Small intestine (tissue), 7 donors: ENCODE measurements at regions not wholly inside any gene's neighbourhood (a gene's known extent, or its start where the extent isn't known, plus 50 kb on each side); places are given as distances from the start of the nearest gene placed in this dataset.

Source experiments
- DNase-seq, 2 donors: peaks; one replicate each; pipeline versions ENCODE4 v3.0.0 to v3.0.0-alpha.2; 2013
- FAIRE-seq: peaks from 2 replicates; lab custom pipeline; 2012; peaks lifted over from hg19 to GRCh38; lab: Jason Lieb, UNC
- H3K27ac ChIP-seq, 3 donors: one replicate each; pipeline ENCODE4 v1.5.1; 2013; ENCODE audit warnings: low read length in 2 of 3, mild to moderate bottlenecking in 2 of 3, control low read depth in 1 of 3, inconsistent platforms in 1 of 3, low read depth in 1 of 3, moderate library complexity in 1 of 3
- H3K27me3 ChIP-seq, 3 donors: one replicate each; pipeline ENCODE4 v1.6.1; 2013; ENCODE audit warnings: low read length in 3 of 3, inconsistent platforms in 1 of 3; ENCODE audit not compliant: control insufficient read depth in 3 of 3, insufficient read depth in 3 of 3
- H3K36me3 ChIP-seq, 3 donors: one replicate each; pipeline ENCODE4 v1.6.1; 2013; ENCODE audit warnings: low read length in 3 of 3, inconsistent platforms in 1 of 3, low read depth in 1 of 3, mild to moderate bottlenecking in 1 of 3, moderate library complexity in 1 of 3; ENCODE audit not compliant: control insufficient read depth in 3 of 3, insufficient read depth in 2 of 3
- H3K4me1 ChIP-seq, 3 donors: one replicate each; pipeline ENCODE4 v1.6.1; 2013; ENCODE audit warnings: low read length in 2 of 3, inconsistent platforms in 1 of 3, low read depth in 1 of 3, mild to moderate bottlenecking in 1 of 3, moderate library complexity in 1 of 3; ENCODE audit not compliant: control insufficient read depth in 3 of 3, insufficient read depth in 2 of 3
- H3K4me3 ChIP-seq, 3 donors: one replicate each; pipeline ENCODE4 v1.5.1; 2013; ENCODE audit warnings: low read length in 3 of 3, control low read depth in 1 of 3, inconsistent platforms in 1 of 3, low read depth in 1 of 3, mild to moderate bottlenecking in 1 of 3, moderate library complexity in 1 of 3
- H3K9me3 ChIP-seq, 2 donors: one replicate each; pipeline ENCODE4 v1.6.1; 2013; ENCODE audit warnings: low read depth in 1 of 2, low read length in 1 of 2; ENCODE audit not compliant: control insufficient read depth in 2 of 2, insufficient read depth in 1 of 2
- WGBS, 3 donors: extraction: QIAGEN DNeasy Blood & Tissue Kit; methylation state at CpG; one replicate each; pipeline ENCODE4 v1.1.7; 2013; 5-methylcytosine and 5-hydroxymethylcytosine counted together
- donor health status: healthy with polysubstance abuse.
- donor health status: control.
- donor health status: control.
- donor health status: Bipolar disorder and iron deficiency.
- donor health status: healthy.

DNA sequence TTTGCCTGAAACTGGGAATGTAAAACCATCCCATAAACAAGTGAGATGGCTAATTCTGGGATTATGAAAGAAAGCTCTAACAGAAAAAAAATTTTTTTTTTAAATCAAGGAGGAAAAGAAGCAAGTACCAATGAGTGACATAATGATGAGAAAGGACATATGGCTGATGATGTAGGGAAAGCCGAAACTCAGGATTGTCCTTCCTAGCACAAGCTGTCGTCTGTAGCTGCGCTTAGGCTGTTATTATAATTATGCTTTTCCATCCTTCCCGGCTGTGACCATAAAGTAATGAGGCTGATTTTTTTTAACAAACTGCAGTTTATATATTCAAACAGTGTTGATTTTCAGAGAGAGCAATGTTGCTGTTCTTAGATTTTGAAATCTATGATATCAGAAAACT lies 209.8 kb upstream of the NOCT start:
- H3K4me1 ChIP-seq = no peaks in the 10 kb centered on the region
- no peak for FAIRE-seq
- no peak for DNase-seq
- H3K9me3 ChIP-seq = no peaks in the 10 kb centered on the region
- H3K4me3 ChIP-seq = no peak overlapping the region
- peaks cover 0 to 2% (median 0%) of the 10 kb centered on the region in 3 donors for H3K27me3 ChIP-seq
- 70 to 76% (median 71%) methylated on average over 4 of the region's 4 CpGs for WGBS, 3 donors
- H3K36me3 ChIP-seq = no peaks in the 10 kb centered on the region
- no peak overlapping the region for H3K27ac ChIP-seq

DNA sequence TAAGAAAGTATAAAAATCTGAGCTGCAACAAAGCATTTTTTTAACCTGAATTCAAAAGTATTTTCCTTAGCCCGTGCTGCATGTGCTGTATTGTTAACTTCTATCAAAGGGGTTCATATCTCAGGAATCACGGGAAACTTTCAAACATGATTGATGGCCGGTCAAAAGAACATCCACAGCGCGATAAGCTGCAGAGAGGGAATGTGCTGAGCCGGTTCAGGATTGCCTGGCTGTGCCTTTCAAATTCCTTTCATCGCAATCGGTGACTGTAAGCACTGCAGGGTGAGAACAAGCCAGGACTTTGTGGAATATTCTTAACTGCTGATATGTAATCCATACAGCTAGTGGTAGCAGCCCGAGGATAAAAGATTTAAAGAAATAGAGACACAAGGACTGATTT lies 210.9 kb upstream of the NOCT start:
- H3K27ac ChIP-seq = no peak overlapping the region
- no peaks in the 10 kb centered on the region for H3K9me3 ChIP-seq
- no peak overlapping the region for H3K4me3 ChIP-seq
- no peaks in the 10 kb centered on the region for H3K4me1 ChIP-seq
- peaks cover 0 to 4% (median 0%) of the 10 kb centered on the region in 3 donors for H3K27me3 ChIP-seq
- WGBS, 3 donors = 2 to 13% (median 8%) methylated on average over 9 of the region's 9 CpGs
- DNase-seq (peak; percentile 6 to 59), FAIRE-seq (no peak)
- H3K36me3 ChIP-seq = no peaks in the 10 kb centered on the region

- 66 to 83% (median 70%) methylated on average over 4 of the region's 4 CpGs for WGBS, 3 donors
- Histone ChIP-seq H3K9me3 (no peaks in the 10 kb centered on the region), H3K27me3 (peaks cover 0 to 4% (median 0%) of the 10 kb centered on the region in 3 donors), H3K27ac (no peak overlapping the region), H3K4me1 (no peaks in the 10 kb centered on the region), H3K4me3 (no peak overlapping the region), H3K36me3 (no peaks in the 10 kb centered on the region)
- DNase-seq = no peak
- FAIRE-seq = no peak
Measured at GRCh38 chr4:138803051-138803450, 212.5 kb upstream of the NOCT start.

DNA sequence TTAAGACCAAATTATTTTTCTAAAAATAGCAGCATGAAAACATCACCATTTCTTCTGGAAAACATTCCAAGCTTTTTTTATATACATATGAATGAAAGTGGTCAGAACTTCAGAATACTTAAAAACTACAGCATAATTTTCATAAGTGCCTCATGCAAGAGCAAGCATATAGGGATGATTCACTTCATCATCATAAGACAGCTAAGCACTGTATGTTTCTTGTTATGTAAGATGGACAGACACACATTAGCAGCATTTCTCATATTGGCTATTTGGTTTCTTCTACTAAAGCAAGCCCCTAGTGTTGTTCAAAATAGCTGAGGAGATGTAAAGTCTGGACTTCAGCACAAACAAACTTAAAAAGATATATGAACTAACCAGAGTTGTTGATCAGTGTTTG lies 213.1 kb upstream of the NOCT start:
- Histone ChIP-seq H3K4me3 (no peak overlapping the region), H3K9me3 (no peaks in the 10 kb centered on the region), H3K4me1 (no peaks in the 10 kb centered on the region), H3K27ac (no peak overlapping the region), H3K36me3 (no peaks in the 10 kb centered on the region), H3K27me3 (peaks cover 0 to 4% (median 0%) of the 10 kb centered on the region in 3 donors)
- DNase-seq = no peak
- FAIRE-seq = no peak

GRCh38 chr4:138800421-138800820 lies 215.2 kb upstream of the NOCT start:
- WGBS, 3 donors = 60 to 72% (median 71%) methylated on average over 4 of the region's 4 CpGs
- no peaks in the 10 kb centered on the region for H3K36me3 ChIP-seq
- H3K27me3 ChIP-seq = peaks cover 0 to 4% (median 0%) of the 10 kb centered on the region in 3 donors
- DNase-seq = no peak
- no peak for FAIRE-seq
- H3K4me3 ChIP-seq = no peak overlapping the region
- no peaks in the 10 kb centered on the region for H3K4me1 ChIP-seq
- no peaks in the 10 kb centered on the region for H3K9me3 ChIP-seq
- H3K27ac ChIP-seq = no peak overlapping the region

DNA sequence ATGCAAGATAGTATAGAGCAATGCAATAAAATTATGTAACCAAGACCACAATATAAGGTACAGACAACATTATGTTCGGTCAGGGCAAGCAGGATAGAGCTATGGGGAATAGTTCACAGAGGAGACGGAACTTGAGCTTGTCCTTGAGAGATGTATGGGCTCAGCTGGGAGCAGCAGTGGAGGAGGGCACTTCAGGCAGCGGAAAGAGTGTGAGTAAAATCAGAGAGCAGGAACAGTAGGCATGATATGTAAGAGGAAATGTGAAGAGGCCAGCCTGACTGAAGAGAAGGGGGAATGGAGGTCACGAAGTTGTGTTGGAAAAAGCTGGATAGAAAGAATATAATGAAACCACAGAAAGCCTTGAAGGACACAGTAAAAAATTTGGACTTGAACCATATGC lies 217.2 kb upstream of the NOCT start:
- WGBS, 3 donors = 42 to 69% (median 65%) methylated on average over 4 of the region's 4 CpGs
- DNase-seq (peak in 1 of 2 donors; percentile 4), FAIRE-seq (no peak)
- peaks cover 0 to 2% (median 0%) of the 10 kb centered on the region in 3 donors for H3K27me3 ChIP-seq
- no peaks in the 10 kb centered on the region for H3K36me3 ChIP-seq
- no peak overlapping the region for H3K4me3 ChIP-seq
- no peaks in the 10 kb centered on the region for H3K9me3 ChIP-seq
- H3K4me1 ChIP-seq = no peaks in the 10 kb centered on the region
- no peak overlapping the region for H3K27ac ChIP-seq

- H3K36me3 ChIP-seq = no peaks in the 10 kb centered on the region
Measured at GRCh38 chr4:138797646-138798045, 217.9 kb upstream of the NOCT start.

GRCh38 chr4:138796761-138797160 lies 218.8 kb upstream of the NOCT start:
- Histone ChIP-seq H3K9me3 (no peaks in the 10 kb centered on the region), H3K4me1 (no peaks in the 10 kb centered on the region), H3K36me3 (no peaks in the 10 kb centered on the region), H3K27me3 (peaks cover 0 to 2% (median 0%) of the 10 kb centered on the region in 3 donors), H3K4me3 (no peak overlapping the region), H3K27ac (no peak overlapping the region)
- 88 to 92% (median 92%) methylated on average over 11 of the region's 11 CpGs for WGBS, 3 donors
- FAIRE-seq (no peak), DNase-seq (no peak)

More at GRCh38 chr4:138797646-138798045, 217.9 kb upstream of the NOCT start:
- Histone ChIP-seq H3K9me3 (no peaks in the 10 kb centered on the region), H3K4me1 (no peaks in the 10 kb centered on the region), H3K27ac (no peak overlapping the region), H3K27me3 (peaks cover 0 to 2% (median 0%) of the 10 kb centered on the region in 3 donors), H3K4me3 (no peak overlapping the region)
- FAIRE-seq = no peak
- 74 to 94% (median 81%) methylated on average over 2 of the region's 2 CpGs for WGBS, 3 donors
- DNase-seq = no peak

DNA sequence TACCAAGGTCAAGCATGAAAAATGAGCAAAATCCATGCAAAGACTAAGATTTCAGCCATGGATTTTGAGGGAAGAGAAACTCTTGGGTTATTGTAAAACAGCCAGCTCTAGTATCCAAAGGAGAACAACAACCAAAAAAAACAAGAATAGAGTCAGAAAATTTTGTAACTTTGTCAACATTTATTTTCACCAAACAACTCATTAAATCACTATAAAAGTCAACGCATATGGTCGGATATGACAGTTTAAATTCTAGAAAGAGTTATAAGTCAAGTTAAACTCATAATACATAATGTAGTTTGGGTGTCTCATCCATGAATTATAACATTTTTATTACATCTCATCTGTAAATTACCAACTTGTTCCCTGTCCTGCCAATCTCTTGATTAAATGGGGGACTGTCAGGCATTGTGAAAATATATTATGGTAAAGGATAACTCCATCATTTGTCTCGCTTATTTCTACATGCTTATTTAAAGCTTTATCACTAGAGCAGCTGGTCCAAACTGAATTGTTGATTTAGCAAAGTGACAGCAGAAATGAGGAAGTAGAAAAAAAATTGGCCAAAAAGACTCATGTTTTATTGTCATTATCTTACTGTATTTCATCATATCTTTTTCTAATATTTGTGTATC lies 224.8 kb upstream of the NOCT start:
- no peak overlapping the region for H3K27ac ChIP-seq
- FAIRE-seq (no peak), DNase-seq (no peak)
- H3K36me3 ChIP-seq = no peaks in the 10 kb centered on the region
- no peaks in the 10 kb centered on the region for H3K27me3 ChIP-seq
- H3K9me3 ChIP-seq = no peaks in the 10 kb centered on the region
- WGBS, 3 donors = 83 to 86% (median 84%) methylated on average over 3 of the region's 3 CpGs
- H3K4me1 ChIP-seq = no peaks in the 10 kb centered on the region
- H3K4me3 ChIP-seq = no peak overlapping the region
